EH (cell line): ENCODE measurements at regions not wholly inside any gene's neighbourhood (a gene's known extent, or its start where the extent isn't known, plus 50 kb on each side); places are given as distances from the start of the nearest gene placed in this dataset.

Source experiments
- DNase-seq: peaks from one replicate; pipeline ENCODE4 v3.0.0-alpha.2; 2015; ENCODE audit warnings: low read depth

DNA sequence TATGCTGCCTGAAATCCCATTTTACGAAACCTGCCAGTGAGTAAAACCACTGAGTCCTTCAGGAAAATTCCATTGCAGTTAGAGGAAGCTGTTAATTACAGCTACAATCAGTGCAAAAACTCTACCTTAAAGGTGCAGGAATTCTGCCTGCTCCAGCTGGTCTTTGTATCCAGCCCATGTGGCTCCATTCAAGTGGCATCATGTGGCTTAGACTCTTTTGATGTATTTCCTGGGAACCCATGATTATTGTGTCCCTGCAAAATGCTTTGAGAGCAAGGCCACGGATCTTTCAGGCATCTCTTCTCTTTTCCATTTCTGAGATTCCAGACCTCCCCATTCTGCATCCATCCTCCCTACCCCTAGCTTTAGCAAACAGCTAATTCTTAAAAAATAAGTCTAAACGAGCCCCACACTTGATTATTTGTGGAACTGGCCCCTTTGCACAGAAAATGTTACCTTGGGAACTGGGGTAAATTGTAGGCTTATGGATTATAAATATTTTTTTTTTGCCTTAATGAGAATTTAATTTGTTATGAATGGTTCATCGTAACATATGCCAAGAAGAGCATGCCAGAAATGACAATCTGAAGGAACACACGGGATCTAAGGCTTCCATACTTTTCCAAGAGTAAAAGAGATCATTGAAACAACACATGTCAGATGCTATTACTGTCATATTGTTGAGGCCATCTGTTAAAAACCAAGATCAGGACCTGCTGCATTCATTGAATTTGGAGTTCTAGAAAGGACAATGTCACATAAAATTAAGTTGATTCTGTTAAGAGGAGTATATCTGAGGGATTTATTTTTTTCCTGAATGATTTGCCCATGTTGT lies 144.6 kb downstream of the TPH2 start:
- DNase-seq: no peak

DNA sequence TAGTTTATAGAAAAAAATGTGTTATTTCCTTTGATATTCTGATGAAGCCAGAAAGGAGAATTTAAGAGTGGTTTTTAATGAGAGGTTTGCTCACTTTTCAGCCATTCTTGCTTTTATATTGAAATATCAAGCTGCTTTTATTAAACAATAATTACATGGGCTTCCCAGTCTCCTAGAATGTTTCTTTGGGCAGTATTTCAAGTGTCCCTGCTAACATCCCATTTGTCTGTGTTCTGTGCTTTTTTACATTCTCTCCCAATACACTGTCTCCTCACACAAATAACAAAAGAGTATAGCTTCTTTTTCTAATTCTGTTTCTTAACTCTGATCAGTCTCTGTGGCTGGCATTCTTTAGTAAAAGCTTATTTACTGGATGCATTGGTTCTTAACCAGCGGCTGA lies 145.4 kb downstream of the TPH2 start:
- DNase-seq: no peak

DNA sequence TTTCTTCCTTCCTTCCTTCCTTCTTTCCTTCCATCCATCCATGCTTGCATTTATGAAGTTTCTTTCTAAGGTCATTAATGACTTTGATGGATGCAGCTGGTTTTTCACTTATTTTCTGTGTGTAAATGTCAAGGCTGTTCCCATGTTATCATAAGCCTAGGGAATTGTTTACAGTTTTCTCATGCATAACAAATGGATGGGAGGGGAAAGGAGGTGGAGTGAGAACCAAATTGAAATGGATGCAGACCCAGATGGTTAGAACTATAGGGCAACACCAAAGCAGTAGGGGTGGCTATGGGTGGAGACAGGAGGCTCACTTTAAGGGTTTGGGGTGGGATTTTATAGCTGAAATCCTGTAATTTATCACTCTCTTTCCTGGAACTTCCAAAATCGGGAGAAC lies 146.2 kb downstream of the TPH2 start:
- DNase-seq: no peak

DNA sequence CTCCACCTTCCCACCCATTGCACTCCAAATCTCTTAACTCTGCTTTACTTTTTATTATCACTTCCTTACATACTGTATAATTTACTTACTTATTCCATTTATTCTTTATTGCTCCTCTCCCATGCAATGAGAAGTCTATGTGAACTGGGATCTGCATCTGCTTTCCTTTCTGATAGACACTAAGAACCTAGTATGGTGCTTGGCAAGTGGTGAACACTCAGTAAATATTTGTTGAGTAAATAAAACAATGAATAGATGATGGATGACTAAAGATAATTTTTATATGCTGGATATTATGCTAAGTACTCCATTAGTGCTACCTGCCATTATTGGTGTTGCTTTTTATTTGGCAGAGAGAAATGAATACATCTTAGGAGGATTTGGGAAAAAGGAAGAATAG lies 151.0 kb downstream of the TPH2 start:
- DNase-seq: no peak

DNA sequence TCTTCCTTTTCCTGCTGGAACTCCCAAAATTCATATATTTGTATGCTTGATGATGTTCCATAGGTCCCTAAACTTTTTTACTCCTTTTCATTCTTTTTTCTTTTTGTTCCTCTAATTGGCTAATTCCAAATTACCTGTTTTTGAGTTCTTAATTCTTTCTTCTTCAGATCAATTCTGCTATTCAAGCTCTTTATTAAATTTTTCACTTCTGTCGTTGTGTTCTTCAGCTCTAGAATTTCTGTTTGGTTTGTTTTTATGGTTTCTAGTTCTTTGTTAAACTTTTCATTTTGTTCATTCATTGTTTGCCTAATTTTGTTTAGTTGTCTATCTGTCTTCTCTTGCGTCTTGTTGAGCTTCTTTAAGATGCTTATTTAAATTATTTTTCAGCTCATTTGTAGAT lies 154.8 kb downstream of the TPH2 start:
- no peak for DNase-seq

DNA sequence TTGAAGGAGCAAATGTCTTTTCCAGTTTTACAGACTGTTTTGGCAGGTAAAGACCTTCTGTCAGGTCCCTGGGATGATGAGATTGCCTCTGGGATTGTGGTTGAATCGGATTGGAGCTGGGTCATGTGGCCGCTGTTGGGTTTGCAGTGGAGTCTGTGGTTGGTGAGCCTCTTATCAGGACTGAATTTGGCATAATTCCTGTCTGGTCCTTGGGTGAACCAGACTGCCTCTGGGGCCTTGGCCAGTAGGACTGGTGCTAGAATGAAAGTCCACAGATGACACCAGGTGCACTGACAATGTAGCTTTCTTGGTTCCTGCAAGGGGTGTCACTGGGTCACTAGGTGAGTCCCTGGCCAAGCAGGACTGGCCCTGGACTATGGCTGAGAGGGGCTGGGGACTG lies 155.3 kb downstream of the TPH2 start:
- DNase-seq: no peak

DNA sequence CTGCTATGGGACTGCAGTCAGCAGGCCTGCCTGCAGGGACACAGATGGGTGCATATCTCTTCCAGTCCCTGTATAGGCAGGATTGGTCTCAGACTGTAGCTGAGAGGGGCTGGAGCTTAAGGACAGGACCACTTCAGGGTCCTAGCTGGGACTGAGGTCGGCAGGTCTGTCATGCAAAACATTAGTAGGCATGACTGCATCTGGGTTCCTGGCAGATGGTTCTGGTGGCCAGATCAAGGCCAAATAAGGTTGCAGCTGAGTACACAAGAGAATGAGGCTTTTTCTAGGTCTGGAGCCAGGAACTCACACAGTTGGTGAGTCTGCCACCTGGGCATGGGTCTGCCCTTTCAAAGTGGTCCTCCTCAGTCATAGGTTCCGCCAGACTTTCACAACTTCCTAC lies 155.8 kb downstream of the TPH2 start:
- no peak for DNase-seq

DNA sequence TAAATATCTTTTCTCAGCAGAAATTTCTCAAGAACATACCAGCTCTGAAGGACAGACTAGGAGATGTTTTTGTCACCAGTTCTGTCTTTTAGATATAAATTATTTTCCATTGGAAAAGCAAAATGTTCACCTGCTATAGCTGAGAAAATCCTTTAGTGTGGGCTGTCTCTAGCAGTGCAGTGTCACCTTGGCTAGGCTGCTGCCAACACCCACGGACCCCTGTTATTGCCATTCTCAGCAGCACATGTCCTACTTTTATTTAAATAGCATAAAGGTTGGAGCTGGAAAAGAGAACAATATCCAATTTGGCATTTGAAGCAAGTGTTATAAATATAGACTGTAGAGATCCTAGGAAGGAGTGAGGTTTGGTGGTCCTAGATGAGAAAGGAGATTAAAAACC lies 156.4 kb downstream of the TPH2 start:
- DNase-seq: no peak

DNA sequence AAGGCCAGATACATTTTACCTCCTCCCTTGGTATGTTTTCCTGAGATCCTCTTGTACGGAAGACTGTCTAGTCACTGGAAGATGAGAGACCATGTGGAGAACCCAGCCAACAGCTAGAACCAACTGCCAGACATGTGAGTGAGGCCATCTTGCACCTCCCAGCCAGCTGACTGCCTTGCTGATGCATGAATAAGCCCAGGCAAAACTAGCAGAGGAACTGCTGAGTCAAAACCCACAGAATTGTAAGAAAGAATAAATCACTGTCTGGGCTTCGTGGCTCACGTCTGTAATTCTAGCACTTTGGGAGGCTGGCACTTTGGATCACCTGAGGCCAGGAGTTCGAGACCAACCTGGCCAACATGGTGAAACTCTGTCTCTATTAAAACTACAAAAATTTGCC lies 160.0 kb downstream of the TPH2 start:
- peak; percentile 3 for DNase-seq

DNA sequence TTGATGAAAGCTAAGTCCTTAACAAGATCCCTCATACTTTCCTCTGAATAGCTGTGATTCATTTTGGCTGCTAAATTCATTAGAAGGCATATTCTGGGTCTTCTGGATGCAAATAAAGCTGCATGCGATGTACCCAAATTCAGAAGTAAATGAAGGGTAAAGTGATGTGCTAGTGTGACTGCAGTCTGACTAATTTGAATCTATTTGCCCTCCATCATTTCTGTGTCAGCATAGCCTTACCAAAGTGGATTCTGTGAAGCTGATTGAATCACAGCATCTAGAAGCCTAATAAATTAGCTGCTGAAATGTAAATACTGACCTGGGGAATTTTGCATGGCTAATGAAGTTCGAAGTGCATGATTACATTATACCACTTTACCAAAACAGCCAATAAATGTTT lies 162.2 kb downstream of the TPH2 start:
- DNase-seq: no peak

DNA sequence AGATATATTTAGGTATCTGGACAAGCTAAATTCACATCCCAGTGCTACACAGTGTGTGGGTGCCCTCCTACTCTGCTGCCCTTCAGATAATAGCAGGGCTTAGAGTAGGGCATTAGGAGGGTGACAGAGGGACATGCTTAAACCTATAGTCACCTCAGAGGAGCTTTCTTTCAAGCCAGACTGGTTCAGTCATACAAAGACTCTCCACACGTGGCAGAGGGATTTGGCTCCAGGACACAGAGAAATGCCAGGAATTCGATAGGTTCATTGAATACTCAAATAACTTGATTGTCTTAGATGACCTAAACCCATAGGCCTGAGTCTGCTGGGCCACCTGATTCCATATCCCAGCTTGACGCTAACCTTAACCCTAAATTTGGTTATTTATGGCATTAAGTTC lies 163.5 kb downstream of the TPH2 start:
- no peak for DNase-seq

DNA sequence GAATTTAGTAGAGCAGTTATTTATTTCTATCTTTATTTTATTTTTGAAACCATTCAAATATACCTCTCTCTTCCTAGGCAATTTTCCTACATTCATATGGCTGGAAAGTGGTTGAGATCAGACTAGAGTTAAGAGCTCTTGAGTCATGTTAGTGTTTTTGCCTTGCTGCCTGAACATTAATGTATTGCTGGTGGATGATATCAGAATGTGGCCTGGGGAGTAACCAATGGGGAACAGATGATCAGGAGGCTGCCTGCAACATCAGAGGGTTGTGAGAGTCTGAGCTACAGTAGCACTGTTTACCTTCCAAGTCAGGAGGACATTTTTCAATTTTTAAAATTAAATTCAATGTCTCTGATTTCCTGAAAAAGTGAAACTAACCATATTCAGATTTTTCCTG lies 166.3 kb upstream of the TRHDE start:
- DNase-seq: no peak

DNA sequence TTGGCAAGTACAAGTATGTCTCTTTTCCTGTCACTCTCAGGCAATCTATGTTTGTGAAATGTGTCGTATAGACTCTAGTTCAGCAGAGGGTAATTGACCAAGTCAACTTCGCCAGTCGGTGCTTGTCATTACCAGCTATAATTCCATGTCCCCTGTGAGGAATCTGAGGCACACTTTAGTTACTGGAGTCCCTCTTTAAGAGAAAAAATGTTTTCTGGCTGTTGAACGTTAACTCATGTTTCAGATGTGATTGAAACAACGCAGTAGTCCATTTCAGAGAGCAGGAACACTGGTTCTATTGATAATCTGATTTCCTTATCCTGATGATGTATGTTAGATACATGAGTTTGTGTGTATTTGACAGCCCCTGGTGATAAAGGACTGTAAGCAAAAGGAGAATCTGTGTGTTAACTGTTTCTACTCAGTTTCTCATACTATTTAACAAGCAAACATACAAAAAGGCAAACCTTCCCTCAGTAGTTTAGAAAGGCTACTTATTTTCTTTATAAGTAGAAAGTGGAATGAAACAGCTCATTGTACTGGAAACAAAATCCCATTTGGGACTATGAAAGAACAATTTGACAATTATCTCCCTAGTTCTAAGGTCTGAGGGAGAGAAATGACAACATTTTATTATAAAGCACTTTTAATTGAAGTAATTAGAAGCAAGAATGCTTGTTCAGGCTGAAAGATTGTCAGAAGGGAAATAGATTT lies 161.1 kb upstream of the TRHDE start:
- no peak for DNase-seq

DNA sequence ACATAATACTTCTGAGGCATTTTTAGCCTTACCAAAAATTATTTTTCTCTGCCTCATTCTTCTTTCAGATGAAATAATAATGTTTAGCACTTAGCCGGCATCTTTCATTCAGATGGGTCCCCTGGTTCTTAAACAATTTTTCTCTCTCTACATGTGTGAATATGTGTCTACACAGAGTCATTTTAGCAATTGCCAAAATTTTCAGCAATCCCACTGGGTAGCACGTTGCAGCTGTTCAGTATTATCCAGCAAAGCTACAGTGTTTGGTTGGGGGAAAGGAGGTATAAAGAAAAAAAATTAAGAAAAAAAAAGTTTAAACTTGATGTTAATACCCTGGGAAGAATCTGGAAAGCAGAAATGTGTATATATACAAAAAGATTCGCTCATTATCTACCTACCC lies 160.5 kb upstream of the TRHDE start:
- DNase-seq: no peak

DNA sequence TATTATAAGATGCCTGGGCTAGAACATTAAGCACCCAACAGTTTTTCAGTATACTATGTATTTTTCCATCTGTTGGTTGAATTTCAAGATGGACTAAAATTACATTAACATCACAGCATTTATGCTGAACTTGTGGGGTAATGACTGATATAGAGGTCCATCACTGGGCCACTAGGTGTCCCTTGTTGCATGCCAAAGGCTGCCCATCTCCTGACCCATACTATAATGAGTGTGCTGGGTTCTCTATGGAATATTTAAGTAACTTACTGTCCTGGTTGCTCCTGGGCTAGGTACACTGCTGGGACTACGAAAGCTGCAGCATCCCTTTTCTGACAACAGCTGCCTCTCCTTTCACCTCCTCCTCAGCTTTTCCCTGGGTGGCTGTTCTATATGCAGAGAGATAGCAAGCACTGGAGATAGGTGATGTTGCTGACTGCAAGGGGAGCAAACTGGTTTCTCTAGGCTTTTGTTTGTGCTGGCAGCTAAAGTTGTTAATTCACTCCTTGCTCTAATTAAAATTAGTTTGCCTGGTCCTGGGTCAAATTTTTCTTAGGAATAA lies 138.6 kb upstream of the TRHDE start:
- DNase-seq: peak; percentile 51

DNA sequence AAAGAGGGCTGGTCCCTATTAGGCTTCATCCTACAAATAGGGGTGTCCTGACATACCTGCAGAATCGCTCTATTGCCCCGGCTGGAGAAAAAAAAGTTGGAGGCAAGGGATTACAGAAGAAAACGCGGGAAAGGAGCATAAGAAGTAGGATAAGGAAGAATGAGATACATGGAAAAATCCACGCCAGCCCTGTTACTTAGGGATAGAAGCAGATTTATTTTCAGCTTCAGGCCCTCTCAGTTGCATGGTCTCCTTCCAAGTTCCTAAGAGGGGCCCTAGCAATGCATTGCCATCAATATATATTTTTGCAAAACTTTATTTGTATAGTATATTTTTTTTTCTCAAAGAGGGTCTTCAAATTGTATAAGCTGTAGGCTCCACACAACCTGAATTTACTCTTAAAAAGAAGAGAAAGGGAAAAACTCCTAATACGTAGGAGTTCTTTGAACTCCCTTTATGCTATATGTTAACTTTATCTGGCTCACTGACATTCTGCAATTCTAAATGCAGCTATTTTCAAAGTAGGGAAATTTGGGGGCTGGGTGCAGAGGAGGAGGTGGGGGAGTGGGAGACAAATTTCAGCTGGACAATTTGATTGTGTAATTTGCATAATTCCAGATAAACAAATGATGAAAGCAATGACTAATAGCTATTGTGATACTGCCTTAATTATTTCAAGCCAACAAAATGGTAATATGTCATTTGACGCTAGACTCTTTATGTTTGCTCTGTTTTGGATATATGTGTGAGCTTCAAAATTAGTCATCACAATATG lies 137.7 kb upstream of the TRHDE start:
- DNase-seq: no peak

DNA sequence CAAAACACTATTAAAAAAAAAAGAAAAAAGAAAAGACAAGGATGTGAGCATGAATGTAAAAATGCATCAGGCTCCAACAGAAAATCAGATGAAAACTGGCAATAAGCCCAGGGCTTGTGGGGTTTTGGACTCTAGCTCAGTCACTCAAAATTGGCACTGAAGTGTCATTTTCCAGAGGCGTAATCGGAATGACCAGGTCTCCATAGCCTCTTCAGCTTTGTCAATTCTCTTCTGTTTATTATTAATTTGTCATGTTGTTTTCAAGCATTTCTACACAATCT lies 137.2 kb upstream of the TRHDE start:
- peak; percentile 19 for DNase-seq

DNA sequence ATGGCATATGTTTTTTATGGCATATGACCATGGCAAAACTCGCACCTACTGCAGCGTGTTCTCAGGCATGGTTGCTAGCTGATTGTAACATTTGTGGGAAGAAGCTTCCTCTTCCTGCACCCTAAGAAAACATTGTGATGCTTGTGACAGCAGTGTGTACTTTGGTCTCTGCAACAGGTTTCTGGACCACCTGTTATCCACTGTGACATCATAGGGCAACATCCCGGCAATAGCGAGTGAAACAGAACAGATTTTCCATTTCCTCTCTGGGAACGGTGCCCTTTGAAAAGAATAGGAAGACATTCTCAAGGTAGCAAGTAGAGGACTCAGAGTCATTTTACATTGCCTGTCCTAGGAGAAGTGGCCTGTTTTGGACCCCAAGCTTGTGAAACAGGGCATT lies 135.4 kb upstream of the TRHDE start:
- DNase-seq: no peak

DNA sequence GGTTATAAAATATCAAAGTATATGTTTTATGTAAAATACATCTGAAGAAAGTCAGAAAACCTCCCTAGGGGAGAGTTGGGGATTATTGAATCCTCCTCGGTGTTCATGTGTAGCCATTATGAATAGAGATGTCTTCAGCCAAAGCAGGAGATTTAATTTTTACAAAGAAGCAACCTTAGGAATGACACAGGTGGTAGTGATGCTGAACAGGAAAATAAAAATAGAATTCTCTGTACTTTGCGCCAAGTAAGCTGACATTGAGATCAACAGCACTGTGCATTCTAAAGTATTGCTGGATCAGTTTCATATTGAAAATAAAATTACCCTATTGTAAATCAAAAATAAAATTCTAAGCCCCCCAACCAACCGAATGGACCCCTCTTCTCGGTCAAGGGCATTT lies 132.8 kb upstream of the TRHDE start:
- DNase-seq: no peak

DNA sequence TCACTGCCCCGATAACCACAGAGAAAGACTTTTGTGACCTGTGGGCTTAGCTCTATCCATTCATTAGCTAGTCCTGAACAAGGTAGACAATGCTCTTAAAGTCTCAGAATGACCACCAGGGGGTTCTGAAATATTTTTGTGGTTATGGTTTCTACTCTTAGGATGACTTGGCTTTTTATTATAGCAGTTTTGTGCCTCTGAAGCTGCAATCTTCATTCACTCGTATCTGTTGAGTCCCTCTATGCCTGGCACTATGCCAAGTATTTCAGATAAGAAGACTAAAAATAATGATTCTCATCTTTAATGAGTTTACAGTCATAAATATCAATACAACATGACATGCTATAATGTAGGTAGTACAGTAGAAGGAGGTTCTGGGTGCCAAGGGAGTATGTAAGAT lies 130.8 kb upstream of the TRHDE start:
- DNase-seq: peak; percentile 48

DNA sequence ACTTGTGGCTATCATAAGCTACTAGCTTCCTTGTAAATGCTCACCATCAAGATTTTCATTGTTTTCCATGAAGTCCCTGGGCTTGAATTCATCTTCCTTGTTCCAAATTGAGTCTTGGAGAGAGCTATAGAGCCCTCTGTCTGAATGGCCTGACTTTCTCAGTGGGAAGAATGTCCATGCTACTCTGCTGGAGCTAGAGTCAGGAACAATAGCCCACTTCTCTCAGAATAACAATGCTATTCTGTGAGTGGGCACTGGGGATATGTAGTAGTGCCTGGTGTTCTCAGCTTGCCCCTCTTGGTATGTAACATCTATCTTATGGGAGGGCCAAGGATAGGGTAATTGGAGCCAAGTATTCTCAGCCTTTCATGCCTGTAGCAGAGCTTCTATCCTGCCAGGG lies 127.6 kb upstream of the TRHDE start:
- DNase-seq: no peak

DNA sequence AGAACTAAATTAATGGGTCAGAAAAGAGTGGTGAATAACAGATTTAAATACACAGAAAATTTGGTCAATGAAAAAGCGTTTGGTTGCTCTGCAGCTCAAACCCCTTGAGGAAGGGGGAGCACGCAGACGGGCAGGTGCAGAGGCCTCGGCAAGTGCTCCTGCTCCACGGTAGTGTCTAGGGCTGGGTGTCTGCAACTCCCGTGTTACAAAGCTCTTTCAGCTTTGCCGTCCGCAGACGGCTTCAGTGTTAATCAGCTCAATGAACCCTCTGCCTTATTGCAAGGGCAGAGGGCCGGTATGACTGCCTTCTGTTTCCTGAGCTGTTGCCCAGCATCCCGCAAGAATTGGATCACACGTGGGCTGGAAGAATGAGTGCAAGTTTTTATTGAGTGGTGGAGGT lies 125.7 kb upstream of the TRHDE start:
- DNase-seq: no peak

DNA sequence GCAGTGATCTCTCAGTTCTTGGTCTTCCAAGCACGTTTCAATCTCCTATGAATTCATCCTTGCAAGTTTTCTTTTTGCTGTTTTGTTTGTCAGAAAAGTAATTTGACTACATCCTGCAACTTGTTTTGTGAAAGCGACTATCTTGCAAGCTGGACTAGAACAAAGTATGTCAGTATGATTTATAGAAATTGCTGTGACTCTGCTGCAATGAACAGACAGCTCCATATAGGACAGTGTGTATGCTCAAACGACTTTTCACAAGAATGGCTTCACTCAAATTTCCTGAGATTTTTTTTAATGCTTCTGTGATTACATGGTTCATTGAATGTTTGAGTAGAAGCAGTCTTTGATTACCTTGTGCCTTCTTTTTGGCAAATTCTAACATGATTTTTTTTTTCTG lies 123.5 kb upstream of the TRHDE start:
- DNase-seq: no peak
